OCI-M2 (cell line): ENCODE measurements at regions not wholly inside any gene's neighbourhood (a gene's known extent, or its start where the extent isn't known, plus 50 kb on each side); places are given as distances from the start of the nearest gene placed in this dataset.

ENCODE experiments used
- DNase-seq: peaks from one replicate; lab custom pipeline; 2025; ENCODE audit not compliant: unreplicated experiment; lab: John Stamatoyannopoulos, UW

DNA sequence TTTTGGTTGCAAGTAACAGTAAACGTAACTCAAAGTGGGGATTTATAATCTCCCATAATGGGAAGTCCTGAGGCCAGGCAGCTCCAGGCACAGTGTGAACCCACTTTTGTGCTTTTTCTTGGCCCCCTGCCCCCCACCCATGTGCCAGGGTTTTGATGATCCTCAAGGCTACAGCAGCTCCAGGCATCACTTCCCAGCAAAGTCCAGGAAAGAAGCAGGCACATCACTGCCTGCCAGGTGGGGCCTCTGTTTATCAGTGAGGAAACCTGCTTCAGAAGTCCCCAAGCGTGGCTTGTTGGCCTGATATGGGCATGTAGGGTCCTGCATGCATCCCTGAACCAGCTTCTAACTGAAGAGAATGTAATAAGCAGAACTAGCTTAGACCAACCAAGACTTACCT lies 299.2 kb upstream of the SKOR2 start:
- no peak for DNase-seq

DNA sequence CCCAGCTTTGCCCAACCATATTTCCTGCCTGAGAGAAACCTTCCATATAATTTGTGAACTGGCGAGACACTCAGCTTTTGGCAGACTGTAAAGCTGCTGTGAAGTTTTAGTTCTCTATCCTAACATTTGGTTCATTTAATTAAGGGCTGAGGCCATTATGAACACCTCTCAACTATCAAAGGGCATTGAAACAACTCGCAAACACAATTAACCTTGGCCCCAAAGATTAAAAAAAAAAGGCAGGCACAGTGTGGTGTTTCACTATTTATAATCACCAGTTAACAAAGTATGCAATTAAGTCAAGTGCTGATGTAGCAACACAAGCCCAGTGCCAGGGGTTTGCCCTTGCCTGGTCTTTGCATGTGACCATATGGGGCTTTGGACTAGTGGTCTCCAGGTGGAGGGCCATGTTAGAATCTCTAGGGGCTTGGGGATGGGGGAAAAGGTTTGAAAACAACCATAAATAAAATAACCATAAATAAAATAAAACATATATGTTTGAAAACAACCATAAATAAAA lies 297.6 kb upstream of the SKOR2 start:
- DNase-seq = no peak

DNA sequence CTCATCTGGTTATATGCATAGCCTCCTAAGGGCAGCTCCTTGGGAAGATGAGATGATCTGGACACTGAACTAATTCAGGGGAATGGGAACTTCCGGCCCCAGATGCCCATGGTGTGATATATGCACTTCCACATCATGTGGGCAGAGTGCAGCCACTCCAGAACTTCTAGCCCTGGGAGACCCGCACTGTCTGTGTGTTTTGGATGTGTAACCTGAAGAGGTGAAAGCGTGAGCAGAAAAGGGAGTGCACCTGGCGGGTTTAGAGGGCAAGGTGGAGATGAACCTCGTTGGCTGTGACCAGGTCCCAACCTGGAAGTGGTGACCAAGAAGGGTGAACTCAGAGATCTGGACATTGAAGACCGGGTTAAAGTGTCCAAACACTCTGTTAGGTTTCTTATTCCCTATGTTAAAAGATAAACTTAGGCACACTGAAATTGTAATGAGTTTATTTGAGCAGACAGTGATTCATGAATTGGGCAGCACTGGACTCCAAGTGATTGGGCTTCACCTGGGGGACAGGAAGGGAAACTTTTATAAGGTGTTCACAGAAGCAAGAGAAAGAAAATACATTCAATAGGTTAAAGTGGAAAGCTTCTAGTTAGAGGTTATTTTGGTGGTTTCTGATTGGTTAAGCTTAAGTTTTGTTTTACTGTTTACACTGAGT lies 296.2 kb upstream of the SKOR2 start:
- no peak for DNase-seq

DNA sequence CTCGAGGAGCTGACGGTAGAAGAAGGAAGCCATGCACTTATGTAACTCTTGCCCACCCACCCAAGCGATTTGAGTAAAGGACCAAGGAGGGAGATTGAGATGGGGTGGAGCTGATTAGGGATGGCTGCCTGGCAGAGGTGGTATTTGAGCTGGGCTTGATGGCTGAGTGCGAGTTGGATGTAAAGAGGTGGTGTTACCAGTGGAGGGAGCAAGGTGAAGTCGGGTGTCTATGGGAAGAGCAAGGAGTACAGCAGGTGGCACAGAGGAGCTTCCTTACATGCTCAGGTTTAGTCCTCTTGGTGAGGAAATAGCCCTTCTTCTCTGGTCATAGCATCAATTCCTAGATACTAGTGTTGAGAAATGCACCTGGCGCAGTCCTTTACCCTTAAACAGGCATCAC lies 294.2 kb upstream of the SKOR2 start:
- no peak for DNase-seq

DNA sequence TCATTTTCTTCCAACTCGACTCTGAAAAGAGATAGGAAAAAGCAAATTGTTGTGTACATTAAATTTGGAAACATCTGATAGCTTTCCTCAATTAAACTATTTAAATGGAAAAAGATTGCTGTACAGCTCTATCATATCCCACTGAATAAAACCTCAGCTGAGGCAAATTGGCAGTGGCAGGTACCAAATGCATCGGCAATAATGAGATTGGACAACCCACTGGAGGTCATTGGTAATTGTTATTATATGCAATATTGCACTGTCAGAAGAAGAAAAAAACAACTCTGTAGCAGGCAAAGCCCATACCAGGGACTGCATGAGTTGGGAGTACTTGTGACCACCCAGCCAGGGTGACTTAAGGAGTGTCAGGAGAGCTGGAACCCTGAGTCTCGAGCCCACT lies 291.6 kb upstream of the SKOR2 start:
- no peak for DNase-seq

DNA sequence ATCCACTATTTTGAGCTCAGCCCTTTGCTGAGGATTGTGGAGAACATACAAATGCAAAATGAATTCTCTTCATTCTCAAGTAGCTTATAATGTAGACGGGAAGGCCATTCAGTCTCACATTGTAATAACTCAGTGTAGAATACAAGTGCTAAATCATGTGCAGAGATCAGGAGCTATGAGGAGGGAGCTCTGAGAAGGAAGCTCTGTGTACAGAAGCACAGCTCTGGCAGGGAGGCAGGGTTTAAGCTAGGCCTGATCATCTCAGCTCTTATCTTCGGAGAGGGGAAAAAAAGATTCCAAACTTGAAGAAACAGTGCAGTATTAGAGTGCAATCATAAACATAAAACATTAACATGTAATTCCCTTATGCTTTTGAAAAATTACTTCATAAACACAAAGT lies 291.1 kb upstream of the SKOR2 start:
- DNase-seq = no peak

DNA sequence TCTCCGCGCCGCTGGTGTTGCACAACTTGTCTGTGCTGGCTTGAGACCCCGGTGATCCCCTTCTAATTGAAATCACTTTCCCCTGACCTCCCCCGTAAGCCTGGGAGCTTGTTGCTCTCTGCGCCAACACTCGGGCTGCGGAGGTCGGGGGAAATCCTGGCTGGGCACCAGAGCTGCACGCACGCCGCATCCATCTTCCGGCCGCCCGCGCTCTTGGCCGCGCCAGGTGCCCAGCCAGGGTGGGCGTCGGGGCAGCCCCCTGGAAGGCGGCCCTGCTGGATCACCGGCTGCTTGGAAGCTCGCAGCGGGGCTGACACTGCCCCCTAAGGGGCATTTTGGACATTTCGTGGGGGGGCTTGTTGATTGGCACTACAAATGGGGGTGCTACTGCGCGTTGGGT lies 280.3 kb upstream of the SKOR2 start:
- no peak for DNase-seq

DNA sequence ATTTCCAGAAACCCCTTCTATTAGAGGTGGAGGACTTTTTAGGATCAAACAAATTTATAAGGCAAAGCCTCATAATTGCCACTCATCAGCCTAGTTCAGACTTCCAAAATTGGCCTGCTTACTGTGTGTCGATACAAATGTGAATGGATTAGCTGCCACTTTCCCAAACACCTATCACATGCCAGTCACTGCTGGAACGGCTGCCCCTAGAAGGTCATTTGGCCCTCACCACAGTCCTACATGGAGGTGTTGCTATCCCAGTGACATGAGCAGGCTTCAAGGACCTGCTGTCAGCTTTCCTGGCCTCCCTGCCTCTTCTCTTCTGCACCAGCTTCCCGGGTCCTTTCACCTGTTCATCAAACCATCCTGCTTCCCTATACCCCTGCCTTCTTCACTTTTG lies 279.2 kb upstream of the SKOR2 start:
- no peak for DNase-seq

DNA sequence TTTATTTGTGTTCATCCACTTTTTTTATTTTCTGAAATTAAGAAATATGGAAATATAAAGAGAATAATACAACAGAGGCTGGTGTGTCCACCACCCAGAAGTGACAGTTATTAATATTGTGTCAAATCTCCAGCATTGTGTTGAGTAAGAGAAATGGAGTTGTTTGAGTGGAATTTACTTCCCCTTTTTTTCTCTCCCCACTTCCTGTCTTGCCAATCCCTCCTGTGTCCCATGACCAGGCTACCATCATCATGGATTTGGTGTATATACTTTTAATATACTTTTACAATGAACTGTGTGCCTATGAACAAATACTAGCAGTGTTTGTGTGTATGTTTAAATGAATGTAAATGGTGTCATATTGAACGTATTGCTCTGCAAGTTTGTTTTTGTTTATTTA lies 276.9 kb upstream of the SKOR2 start:
- DNase-seq = no peak

DNA sequence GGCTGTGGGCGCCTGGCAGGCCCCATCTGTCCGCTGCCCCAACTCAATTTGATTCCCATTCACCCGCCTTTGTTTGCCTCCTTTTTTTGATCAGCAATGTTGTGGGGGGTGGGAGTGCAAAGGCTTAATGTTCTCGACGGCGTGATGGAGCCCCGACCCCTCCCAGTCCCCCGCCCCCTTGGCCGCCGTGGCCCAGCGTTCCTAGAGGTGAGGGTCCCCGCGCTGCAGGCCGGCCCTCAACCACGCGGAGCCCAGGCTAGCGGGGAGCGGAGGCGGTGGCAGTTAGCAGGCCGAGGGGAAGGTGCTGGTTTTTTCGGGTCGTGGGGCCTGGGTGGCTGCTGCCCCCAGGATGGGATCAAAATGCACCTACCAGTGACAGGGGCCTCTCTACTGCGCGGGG lies 274.7 kb upstream of the SKOR2 start:
- DNase-seq = no peak

DNA sequence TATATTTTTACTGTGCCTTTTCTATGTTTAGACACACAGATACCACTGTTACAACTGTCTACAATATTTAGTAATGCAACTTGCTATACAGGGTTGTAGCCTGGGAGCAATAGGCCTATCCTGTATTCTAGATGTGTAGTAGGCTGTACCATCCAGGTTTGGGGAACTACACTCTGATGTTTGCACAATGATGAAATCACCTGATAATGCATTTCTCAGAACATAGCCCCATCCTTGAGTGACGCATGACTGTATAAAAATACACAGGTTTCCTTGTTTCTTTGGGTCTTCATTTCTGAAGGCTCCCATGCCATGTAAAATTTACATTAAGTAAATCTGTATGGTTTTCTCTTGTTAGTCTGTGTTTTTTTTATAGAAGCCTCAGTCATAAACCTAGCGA lies 270.9 kb upstream of the SKOR2 start:
- DNase-seq = no peak

DNA sequence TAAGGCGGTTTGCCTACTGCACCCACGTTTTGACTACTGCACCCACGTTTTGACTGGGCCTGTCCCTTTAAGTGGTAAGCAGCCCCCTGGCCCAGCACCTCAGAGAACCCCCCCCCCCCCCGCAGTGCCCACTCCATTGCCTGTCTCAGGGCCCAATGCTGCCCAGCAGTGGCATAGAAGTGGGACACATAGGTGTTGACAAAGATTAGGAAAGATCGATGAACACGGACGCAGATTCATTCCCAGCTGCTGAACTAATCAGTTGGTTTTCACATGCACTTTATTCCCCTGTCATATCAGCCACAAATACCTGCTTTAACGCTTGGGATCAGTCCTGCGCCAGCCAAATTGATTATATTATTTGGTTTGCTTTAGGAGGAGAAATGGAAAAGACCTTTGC lies 268.8 kb upstream of the SKOR2 start:
- DNase-seq = no peak

DNA sequence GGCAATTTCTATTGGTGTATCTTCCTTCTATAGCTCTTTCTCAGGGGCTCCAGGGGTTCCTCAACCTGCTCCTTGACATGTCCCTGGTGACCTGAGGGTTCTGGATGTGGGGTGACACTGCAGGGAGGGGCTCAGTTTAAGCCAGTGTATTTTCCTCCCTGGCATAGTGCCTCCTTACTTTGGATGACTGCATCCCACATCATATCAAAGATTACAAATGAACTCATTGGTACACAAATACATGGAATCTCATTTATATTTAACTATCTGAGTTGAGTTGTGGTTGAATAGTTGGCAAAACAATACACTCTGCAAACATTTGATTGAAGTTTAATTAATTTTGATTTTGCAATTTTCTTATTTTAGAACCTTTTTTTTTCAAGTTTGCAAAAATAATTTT lies 268.2 kb upstream of the SKOR2 start:
- DNase-seq = no peak

DNA sequence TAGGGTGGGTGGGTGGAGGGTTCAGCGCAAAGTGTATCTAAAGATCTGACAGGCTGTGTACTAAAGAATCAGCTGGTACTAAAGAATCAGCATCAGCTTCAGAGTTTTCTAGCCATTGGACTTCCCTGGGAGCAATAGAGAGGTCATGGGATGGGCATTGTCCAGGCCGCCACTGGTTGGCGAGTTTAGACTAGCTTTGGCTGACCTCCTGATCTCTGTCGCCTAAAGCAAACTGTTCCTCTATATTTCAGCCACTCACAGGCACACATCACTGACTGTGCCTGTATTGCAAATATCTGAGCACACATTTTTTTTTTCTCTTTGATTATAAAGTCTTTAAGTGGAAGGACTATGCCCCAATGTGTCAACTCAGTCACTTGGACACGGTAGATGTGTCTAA lies 267.8 kb upstream of the SKOR2 start:
- no peak for DNase-seq

DNA sequence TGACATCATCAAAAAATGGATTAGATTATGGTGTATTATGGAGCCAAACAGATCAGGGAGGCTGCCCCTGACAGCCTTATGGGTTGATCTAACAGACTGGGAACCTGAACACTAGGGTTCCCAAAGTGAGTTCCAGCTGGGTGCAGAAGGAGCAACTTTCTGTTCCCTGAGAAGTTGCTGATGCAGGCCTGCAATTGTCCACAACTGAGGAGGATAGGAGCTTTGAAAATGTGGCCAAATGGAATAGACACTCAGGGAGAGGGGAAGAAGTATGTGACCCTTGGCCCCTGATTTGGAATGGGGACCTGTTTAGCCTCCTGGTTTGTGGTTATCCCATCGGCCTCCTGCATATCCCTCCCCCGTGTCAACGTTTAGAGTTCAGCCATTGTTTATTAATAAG lies 262.2 kb upstream of the SKOR2 start:
- no peak for DNase-seq

DNA sequence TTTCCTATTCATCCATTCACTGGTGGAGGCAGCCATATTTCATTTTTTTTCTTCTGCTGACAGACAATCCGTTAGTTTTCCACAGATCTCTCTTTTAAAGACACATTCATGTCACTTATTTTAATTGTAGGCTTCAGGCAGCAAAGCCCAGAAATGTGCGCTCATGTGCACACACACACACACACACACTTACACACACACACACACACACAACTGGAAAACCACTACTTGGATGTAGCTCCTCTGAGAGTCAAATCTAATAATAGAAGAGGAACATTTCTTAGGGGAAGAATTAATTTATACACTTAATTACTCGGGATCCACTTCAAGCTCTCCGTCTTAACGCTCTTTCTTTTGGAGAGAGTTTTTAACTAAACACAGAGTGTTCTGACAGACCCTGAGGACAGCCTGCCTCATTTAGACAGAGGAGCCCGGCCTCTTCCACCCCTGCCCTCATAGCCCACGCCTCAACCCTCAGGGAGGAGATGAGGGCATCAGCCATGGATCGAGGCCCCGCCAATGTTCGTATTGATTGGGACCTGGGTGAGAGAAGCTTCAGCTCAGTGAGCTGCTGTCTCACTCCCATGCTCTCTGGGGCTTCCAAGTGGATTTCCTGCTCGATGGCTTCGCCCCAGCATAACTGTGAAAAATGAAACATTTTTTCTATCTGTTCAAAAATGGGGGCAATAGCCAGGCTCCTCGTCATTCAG lies 261.4 kb upstream of the SKOR2 start:
- no peak for DNase-seq

DNA sequence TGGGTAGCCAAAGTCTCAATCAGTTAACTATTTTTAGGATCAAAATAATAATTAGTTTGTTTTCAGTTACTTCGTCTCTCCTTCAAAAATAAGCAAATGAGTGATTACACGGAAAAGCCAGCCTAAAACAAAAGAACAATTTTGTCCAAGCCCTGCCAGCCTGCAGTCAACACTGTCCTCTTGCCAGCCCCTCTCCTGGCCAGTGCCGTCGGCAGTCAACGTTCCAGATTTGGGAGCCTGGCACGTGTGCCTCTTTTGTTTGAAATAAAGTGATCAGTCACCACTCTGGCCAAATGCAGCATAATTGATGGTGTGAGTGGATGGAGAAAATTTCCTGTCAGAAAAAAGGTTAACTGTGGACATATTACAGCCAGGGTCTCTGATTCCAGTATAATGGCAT lies 260.6 kb upstream of the SKOR2 start:
- no peak for DNase-seq

DNA sequence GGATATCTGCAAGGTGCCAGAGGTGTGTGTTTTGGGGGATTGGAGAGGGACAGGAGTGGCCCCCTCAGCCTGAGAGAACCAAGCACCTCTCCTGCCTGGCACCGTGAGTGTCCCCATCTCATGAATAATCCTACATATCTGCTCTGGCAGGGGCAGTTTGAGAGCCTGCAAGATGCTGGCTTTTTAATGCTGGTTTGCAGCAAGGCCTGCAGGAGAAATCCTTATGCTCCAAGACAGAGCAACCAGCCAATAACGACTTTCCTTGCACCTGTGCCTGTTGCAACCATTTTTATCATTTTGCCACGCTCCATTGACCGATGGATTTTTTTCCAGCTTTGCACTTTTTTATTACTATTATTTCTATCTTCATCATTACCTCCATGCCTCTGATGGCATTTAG lies 259.4 kb upstream of the SKOR2 start:
- DNase-seq = no peak

DNA sequence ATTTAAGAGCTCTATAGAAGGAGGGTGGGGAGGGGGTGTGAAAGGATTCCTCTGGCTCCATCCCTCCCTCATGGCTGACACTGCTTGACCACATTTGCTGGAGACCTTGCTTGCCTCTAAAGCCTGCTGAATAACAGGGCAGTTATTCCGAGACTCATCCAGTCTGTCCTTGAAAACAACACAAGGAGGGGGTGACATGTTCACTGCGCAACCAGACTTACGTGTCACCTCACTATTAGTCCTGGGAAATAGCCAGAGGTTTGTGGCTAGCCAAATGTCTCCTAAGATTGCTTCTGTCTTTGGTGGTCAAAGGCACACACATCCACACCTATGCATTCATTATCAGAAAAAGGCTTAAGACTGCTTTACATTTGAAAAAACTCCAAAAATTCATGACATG lies 256.2 kb upstream of the SKOR2 start:
- no peak for DNase-seq

DNA sequence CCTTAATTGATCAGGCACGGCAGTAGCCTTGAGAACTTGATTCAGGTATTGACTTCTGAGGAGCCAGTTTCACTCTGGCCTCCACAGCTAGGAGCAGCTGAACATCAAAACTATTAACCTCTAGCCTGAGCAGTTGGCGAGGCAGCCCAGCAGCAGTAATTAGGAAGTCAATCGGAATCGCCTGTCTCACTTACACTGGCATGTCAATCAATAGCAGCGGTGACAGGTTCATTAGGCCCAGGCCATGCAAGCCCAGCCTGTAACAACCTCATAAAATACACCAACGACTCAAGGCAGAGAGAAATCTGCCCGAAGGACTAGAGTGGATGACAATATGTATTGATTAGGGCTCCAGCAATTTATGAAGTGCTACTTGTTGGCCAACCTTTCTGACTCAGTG lies 255.4 kb upstream of the SKOR2 start:
- DNase-seq = no peak

DNA sequence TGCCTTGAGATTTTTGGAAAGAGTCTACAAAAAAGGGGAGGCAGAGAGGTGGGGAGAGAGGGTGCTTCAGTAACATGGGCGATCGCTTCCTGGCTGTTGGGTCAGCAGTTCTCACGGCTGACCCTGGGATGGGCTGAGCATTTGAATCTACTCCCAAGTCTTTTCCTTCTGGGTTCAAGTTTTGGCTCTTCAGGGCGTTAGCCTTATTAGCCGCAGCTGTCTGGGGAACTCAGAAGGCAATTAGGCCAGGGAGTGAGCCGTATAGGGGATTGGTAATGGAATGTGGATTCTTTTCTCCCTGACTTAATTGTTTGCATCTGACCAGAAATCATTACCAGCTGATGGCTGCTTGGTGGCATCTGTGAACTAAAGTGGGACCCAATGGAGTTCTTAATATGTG lies 250.5 kb upstream of the SKOR2 start:
- DNase-seq = no peak

DNA sequence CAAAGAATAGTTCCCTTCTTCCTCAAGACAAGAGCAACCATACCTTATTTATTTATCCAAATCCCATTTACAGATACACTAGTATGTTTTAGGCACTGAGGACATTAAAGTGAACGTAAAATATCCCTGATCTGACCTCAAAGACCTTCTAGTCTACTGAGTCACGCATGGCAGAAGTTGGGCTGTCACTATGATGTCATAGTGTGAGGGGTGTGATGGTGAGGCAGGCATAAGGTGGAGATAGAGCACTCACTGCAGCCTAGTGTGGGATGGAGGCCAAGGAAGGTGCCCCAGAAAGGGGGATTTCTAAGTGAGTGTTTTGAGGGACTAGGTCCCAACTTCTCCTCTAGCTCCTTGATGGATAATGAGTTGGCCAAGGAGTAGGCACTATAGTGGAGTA lies 249.5 kb upstream of the SKOR2 start:
- no peak for DNase-seq

DNA sequence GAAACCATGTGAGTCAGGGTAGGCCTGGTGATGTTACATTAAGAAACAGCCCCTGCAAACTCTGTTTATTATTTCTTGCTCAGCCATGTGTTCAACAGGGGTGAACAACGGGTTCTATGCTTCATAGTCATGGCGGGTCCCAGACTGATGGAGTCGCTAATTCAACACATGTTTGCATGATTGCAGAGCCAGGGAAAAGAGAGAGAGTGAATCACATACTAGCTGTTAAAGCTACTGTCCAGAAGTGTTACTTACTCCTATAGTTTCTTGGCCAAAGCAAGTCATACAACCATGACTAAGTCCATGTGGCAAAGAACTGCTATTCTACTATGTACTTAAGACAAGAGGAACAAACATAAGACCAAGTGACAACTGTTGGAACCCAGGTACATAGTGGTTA lies 241.2 kb upstream of the SKOR2 start:
- DNase-seq = no peak
